ENCODE measurements at regions not wholly inside any gene's neighbourhood (a gene's known extent, or its start where the extent isn't known, plus 50 kb on each side); places are given as distances from the start of the nearest gene placed in this dataset.

DNA sequence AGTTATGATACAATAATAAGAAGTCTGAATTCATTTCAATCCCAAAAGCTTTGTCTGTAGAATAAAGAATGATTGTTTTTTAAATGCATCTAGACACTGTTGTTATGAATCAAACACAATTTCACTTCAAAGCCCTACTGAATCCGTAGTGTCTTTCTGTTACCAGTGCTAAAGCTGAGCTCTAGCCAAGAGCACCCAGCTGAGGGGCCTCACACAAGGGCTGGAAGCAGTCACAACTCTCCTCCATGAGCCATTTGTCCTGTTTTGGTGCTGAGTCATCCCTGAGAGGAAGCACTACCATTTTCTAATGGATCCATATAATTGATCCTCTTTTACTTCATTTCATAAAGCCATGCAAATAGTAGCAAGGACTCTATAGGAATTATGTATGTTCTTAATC lies 158.2 kb upstream of the ANKRD28 start:
- no peak for TF ChIP-seq CTCF (conservative IDR thresholded peaks at IDR 0.05; ENCODE audit: low read depth in 2 of 2)
- TF ChIP-seq EZH2phosphoT487 (IDR thresholded peaks at IDR 0.05; ENCODE audit: unreplicated experiment): no peak
- no peak for TF ChIP-seq EZH2 (IDR thresholded peaks at IDR 0.05; ENCODE audit: low read depth, unreplicated experiment)
- TF ChIP-seq STAT1 (IDR thresholded peaks at IDR 0.05; ENCODE audit: unreplicated experiment): no peak
- TF ChIP-seq, protein P1, sequence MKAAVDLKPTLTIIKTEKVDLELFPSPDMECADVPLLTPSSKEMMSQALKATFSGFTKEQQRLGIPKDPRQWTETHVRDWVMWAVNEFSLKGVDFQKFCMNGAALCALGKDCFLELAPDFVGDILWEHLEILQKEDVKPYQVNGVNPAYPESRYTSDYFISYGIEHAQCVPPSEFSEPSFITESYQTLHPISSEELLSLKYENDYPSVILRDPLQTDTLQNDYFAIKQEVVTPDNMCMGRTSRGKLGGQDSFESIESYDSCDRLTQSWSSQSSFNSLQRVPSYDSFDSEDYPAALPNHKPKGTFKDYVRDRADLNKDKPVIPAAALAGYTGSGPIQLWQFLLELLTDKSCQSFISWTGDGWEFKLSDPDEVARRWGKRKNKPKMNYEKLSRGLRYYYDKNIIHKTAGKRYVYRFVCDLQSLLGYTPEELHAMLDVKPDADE (IDR thresholded peaks at IDR 0.05): no peak
